Fibroblast of lung (primary cell): ENCODE measurements at regions not wholly inside any gene's neighbourhood (a gene's known extent, or its start where the extent isn't known, plus 50 kb on each side); places are given as distances from the start of the nearest gene placed in this dataset.

Experiments used
- DNase-seq, 2 donors: peaks; one replicate each; pipeline versions ENCODE4 v3.0.0 to v3.0.0-alpha.2; 2010; ENCODE audit warnings: low read depth in 2 of 2
- H2AFZ ChIP-seq: 2 replicates; pipeline ENCODE4 v1.5.1; 2012; ENCODE audit warnings: low read length, control low read depth, inconsistent platforms
- H3K27ac ChIP-seq: 2 replicates; pipeline ENCODE4 v1.5.1; 2011; ENCODE audit warnings: low read length, control low read depth; ENCODE audit not compliant: insufficient read depth
- H3K27me3 ChIP-seq: 2 replicates; pipeline ENCODE4 v1.5.1; 2011; ENCODE audit warnings: mild to moderate bottlenecking, low read length; ENCODE audit not compliant: control insufficient read depth, insufficient read depth
- H3K36me3 ChIP-seq: 2 replicates; pipeline ENCODE4 v1.5.1; 2011; ENCODE audit warnings: low read length; ENCODE audit not compliant: control insufficient read depth, insufficient read depth
- H3K4me1 ChIP-seq: 2 replicates; pipeline ENCODE4 v1.5.1; 2011; ENCODE audit warnings: low read length; ENCODE audit not compliant: control insufficient read depth, insufficient read depth; ENCODE audit errors: extremely low read depth
- H3K4me2 ChIP-seq: 2 replicates; pipeline ENCODE4 v1.5.1; 2011; ENCODE audit warnings: low read length, control low read depth; ENCODE audit not compliant: insufficient read depth; ENCODE audit errors: extremely low read depth
- H3K4me3 ChIP-seq, 4 experiments: fragments of 200-600 bp in 1 of 4; sonication (generic) in 1 of 4; replicated peaks in 1 of 4; 2 replicates each; pipeline ENCODE4 v1.5.1; 2011 to 2016; ENCODE audit warnings: low read length in 4 of 4, low read depth in 3 of 4, mild to moderate bottlenecking in 3 of 4, control low read depth in 2 of 4, inconsistent platforms in 1 of 4, mixed read lengths in 1 of 4; ENCODE audit not compliant: insufficient read depth in 1 of 4; ENCODE audit errors: control extremely low read depth in 1 of 4
- H3K79me2 ChIP-seq: 2 replicates; pipeline ENCODE4 v1.5.1; 2012; ENCODE audit warnings: mild to moderate bottlenecking, low read length, inconsistent platforms; ENCODE audit not compliant: control insufficient read depth, insufficient read depth
- H3K9ac ChIP-seq: 2 replicates; pipeline ENCODE4 v1.5.1; 2011; ENCODE audit warnings: mild to moderate bottlenecking, low read length, control low read depth; ENCODE audit not compliant: insufficient read depth
- H3K9me3 ChIP-seq: 2 replicates; pipeline ENCODE4 v1.5.1; 2012; ENCODE audit warnings: low read depth, low read length; ENCODE audit not compliant: control insufficient read depth, insufficient read depth
- H4K20me1 ChIP-seq: 2 replicates; pipeline ENCODE4 v1.5.1; 2011; ENCODE audit warnings: low read length; ENCODE audit not compliant: control insufficient read depth, insufficient read depth; ENCODE audit errors: extremely low read depth
- EZH2 ChIP-seq: IDR thresholded peaks from 2 replicates; pipeline ENCODE4 v1.5.1; 2012; ENCODE audit warnings: low read length, control low read depth, mild to moderate bottlenecking; ENCODE audit errors: missing control alignments
- TF ChIP-seq, protein P1 (sequence below), 2 donors: IDR thresholded peaks in 1 of 2; conservative IDR thresholded peaks in 1 of 2; 1 replicate in 1 of 2; 2 replicates in 1 of 2; pipeline ENCODE4 v1.5.1; 2011 to 2012; ENCODE audit warnings: low read length in 2 of 2, control low read depth in 1 of 2, inconsistent platforms in 1 of 2, low read depth in 1 of 2, mild to moderate bottlenecking in 1 of 2

DNA sequence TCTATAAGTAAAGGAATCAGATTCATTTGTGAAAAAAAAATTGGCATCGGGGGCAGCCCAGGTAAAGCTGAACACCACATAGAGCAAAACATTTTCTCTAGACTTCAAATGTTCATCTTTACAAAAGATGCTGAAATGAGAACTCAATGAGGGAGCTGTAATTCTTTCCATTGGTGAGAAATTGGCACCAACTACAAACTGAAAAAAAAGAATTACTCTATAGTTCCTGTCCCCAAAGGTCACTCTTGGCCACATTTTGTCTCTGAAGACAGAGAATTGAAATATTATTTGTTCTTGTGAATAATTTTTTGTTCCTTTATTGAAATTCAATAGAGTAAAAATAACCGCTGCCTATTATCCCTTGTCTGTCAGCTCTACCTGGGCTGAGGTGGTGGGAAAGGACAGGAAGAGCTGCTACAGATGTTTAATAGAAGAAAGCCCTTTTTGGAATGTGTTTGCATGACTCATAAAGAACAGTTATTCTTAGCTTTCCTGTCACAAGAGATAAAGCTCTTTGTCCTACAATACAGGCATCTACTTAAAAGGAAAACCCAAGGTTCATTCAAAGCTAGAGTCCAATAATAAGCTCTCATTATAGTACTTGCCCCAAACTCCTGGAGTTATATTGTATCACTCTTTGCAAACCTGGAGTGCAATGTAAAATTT is 380.1 kb upstream of the KITLG start:
- Histone ChIP-seq H3K36me3 (no peaks in the 10 kb centered on the region), H4K20me1 (no peaks in the 10 kb centered on the region), H3K4me1 (no peaks in the 10 kb centered on the region), H2AFZ (no peak overlapping the region), H3K79me2 (no peaks in the 10 kb centered on the region), H3K4me3 (no peak overlapping the region), H3K27ac (no peak overlapping the region), H3K9me3 (no peaks in the 10 kb centered on the region), H3K9ac (no peak overlapping the region), H3K4me2 (no peak overlapping the region), H3K27me3 (no peaks in the 10 kb centered on the region)
- DNase-seq = peak; percentile 26 to 75
- TF ChIP-seq, protein P1, sequence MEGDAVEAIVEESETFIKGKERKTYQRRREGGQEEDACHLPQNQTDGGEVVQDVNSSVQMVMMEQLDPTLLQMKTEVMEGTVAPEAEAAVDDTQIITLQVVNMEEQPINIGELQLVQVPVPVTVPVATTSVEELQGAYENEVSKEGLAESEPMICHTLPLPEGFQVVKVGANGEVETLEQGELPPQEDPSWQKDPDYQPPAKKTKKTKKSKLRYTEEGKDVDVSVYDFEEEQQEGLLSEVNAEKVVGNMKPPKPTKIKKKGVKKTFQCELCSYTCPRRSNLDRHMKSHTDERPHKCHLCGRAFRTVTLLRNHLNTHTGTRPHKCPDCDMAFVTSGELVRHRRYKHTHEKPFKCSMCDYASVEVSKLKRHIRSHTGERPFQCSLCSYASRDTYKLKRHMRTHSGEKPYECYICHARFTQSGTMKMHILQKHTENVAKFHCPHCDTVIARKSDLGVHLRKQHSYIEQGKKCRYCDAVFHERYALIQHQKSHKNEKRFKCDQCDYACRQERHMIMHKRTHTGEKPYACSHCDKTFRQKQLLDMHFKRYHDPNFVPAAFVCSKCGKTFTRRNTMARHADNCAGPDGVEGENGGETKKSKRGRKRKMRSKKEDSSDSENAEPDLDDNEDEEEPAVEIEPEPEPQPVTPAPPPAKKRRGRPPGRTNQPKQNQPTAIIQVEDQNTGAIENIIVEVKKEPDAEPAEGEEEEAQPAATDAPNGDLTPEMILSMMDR (conservative IDR thresholded peaks at IDR 0.05 in 1 of 2, IDR thresholded peaks at IDR 0.05 in 1 of 2; ENCODE audit: low read depth in 1 of 2, low read length in 2 of 2) = no peak
- no peak for TF ChIP-seq EZH2

DNA sequence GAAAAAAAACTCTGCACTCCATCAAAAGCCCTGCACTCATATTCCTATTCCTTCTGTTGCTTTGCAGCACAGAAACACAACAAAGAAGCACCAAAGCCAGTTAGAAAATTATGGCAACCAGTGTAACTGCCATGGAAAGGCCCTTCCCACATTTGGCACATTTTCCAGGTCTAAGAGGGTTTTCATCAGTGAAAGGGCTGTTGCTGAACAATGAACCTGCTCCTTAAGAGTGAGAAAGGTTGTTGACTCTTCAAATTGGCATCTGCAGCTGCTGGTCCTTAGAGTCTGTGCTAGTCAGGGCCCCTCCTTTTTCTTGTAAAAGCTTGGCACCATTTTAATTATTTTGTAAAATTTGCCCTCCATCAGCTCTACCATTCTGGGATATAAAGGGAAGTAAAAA is 378.7 kb upstream of the KITLG start:
- TF ChIP-seq, protein P1 (conservative IDR thresholded peaks at IDR 0.05 in 1 of 2, IDR thresholded peaks at IDR 0.05 in 1 of 2; ENCODE audit: low read depth in 1 of 2, low read length in 2 of 2) = no peak
- no peak for TF ChIP-seq EZH2
- H3K27ac ChIP-seq = no peak overlapping the region
- no peak overlapping the region for H3K9ac ChIP-seq
- no peaks in the 10 kb centered on the region for H3K36me3 ChIP-seq
- H2AFZ ChIP-seq = no peak overlapping the region
- no peak for DNase-seq
- no peaks in the 10 kb centered on the region for H4K20me1 ChIP-seq
- no peaks in the 10 kb centered on the region for H3K9me3 ChIP-seq
- H3K27me3 ChIP-seq = no peaks in the 10 kb centered on the region
- H3K79me2 ChIP-seq = no peaks in the 10 kb centered on the region
- H3K4me3 ChIP-seq = no peak overlapping the region
- H3K4me1 ChIP-seq = no peaks in the 10 kb centered on the region
- no peak overlapping the region for H3K4me2 ChIP-seq

DNA sequence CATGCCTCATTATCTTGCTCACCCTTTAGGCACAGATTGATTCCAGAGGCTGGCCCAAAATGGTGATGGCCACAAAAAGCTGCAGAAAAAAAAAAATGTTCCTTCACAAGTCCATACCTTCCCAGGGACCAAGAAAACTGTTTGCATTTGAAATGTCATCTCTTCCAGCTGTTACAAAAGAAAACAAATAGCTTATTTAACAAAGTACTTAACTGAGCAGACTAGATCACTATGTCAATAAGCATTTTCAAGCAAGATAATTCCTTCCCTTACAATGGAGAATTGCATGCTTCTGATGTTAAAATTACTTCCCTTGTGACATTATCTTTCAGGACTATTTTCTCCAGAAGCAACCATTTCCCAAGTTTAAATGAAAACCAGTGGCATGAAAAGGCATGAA is 377.9 kb upstream of the KITLG start:
- Histone ChIP-seq H2AFZ (no peak overlapping the region), H3K4me3 (no peak overlapping the region), H3K27ac (no peak overlapping the region), H3K4me1 (no peaks in the 10 kb centered on the region), H3K4me2 (no peak overlapping the region), H3K36me3 (no peaks in the 10 kb centered on the region), H3K27me3 (no peaks in the 10 kb centered on the region), H4K20me1 (no peaks in the 10 kb centered on the region), H3K79me2 (no peaks in the 10 kb centered on the region), H3K9me3 (no peaks in the 10 kb centered on the region), H3K9ac (no peak overlapping the region)
- no peak for DNase-seq
- no peak for TF ChIP-seq EZH2
- TF ChIP-seq, protein P1 (conservative IDR thresholded peaks at IDR 0.05 in 1 of 2, IDR thresholded peaks at IDR 0.05 in 1 of 2; ENCODE audit: low read depth in 1 of 2, low read length in 2 of 2) = no peak
